Hypothalamus (tissue), 51 donors: ENCODE measurements at regions not wholly inside any gene's neighbourhood (a gene's known extent, or its start where the extent isn't known, plus 50 kb on each side); places are given as distances from the start of the nearest gene placed in this dataset.
A peak's percentile ranks its signal among the peaks of the same experiment; 100 is the strongest.
"Not testable (repeated sequence)": the region's sequence is repeated elsewhere in the genome, so short reads cannot be mapped to it uniquely, and the experiment has no call there.

Experiments
- DNase-seq, 51 donors: peaks; one replicate each; lab custom pipeline; 2025; lab: John Stamatoyannopoulos, UW

DNA sequence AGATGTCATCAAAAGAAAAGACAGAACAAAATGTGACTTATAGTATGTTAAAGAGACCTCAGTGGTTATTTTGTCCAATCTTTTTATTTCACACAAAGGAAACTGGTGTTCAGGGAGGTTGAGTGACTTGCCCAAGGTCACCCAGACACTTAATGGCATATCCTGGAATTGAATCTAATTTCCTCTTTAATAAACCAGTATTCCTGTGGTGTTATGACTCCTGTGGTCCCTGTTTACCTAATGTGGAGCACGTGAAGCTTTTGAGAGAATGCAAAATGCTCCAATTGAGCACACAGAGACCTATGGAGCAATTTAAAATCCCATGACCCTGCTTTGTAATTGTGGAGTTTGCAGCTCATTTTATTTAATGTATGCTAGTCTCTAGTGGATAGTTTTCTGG is 251.9 kb downstream of the REEP3 start:
- no peak for DNase-seq

DNA sequence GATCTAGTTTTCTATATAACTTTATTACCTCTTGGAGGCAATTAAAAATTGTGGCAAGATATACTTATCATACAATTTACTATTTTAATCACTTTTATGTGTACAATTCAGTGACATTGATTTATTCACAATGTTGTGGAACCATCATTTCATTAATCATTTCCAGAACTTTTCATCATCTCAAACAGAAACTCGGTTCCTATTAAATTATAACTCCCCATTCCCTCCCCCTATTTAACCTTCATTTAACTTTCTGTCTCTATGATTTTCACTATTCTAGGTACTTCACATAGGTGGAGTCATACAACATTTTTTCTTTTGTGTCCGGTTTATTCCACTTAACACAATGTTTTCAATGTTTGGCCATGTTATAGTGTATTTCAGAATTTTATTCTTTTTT is 252.8 kb downstream of the REEP3 start:
- DNase-seq, result no peak

DNA sequence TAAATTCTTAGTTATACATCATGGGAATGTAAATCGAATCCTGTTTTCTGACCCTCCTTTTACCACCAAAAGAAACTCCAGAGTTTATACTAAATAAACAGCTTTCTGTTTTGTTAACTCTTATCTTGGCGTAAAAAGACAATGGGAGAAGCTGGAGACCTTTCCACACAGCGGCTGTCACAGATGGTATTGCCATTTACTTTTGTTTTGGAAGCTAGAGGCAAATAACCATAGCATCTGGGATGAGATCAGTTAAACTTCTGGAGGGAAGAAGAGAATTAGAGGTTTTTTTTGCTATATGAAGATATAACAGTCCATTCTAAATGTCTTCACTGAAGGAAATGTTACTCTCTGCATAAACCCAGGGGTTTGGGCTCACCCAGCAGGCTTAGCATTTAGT is 258.9 kb downstream of the REEP3 start:
- DNase-seq, result no peak

DNA sequence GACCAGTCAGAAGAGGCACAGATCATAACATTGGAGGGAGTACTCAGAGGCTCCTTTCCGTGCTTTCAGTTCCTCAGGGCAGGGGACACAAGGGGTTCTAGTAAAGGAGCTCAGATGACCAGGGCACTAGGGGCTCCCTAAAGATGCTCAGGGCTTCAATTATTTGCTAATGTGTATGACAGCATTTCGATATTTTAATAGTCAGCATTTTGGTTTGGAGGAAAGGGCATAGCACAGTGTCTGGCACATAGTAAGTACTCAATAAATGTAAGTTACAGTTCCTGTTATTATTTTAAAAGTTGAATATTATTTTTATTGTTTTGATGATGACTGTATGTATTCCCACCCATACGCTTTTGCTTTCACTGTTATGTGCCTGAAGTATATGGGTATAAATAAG is 260.0 kb downstream of the REEP3 start:
- no peak for DNase-seq

DNA sequence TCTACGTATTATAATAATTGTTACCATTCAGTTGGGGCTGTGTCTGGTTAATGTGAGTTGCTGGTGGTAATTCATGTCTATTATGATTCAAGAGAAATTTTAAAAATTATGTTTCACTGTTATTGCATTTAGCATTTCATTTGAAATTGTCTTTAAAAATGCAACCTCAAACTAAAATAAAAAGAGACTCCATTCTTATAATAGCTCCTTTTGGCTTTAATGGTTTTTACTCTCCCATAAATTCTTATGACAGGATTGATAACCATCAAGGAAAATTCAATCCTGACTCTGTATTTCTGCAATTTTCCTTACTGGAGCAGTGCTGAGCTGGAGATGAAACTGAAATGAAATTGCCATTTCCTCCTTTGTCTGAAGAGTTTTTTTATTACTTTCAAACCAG is 262.7 kb downstream of the REEP3 start:
- no peak for DNase-seq

DNA sequence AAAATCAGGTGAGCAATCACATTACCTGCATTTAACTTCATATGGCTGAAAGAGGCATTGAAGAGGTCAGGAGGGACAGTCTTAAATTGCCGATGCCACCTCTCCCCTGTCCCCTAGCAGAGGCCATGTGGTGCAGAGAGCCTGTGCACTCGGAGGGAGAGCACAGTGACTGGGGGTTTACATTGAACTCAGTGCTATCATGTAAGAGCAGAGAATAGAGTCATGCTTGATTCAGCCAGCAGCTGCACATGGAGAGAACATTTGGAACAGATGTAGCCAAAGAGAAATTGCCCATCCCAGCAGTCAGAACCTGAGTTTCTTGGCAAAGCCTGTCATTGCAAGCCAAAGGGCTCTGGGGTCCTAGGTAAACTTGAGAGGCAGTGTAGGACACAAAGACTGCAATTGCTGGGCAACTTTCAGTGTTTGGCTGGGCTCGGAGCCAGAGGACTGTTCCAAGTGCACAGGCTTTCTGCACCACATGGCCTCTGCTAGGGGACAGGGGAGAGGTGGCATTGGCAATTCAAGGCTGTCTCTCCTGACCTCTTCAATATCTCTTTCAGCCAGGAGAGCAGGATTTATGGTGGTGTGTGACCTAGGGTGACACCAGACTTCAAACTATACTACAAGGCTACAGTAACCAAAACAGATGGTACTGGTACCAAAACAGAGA is 267.1 kb downstream of the REEP3 start:
- no peak for DNase-seq

DNA sequence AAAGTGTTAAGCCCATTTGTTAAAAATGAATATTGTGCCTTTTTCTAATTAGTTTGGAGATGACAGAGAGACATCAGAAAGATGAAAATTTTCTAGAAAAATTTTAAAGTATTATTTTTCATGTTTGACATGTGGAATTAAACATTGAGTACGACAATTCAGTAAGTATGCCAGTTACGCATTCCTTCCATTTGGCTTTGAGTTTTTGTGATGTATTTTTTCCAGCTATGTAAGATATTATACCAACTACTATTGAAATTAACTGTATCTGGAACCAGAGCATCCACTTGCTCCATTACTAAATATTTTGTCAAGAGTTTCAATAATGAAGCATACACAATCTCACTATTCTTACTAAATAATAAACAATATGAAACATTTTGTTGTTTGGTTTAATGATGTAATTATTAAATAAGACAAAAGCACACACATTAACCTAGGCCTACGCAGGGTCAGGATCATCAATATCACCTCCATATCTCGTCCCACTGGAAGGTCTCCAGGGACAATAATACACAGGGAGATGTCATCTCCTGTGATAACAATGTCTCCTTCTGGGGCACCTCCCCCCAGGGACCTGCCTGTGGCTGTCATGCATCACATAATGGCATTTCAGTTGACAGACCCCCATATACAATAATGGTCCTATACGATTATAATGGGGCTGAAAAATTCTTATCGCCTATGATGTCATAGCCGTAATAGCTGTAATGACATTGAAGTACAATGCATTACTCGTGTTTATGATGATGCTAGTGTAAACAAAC is 274.1 kb downstream of the REEP3 start:
- no peak for DNase-seq

DNA sequence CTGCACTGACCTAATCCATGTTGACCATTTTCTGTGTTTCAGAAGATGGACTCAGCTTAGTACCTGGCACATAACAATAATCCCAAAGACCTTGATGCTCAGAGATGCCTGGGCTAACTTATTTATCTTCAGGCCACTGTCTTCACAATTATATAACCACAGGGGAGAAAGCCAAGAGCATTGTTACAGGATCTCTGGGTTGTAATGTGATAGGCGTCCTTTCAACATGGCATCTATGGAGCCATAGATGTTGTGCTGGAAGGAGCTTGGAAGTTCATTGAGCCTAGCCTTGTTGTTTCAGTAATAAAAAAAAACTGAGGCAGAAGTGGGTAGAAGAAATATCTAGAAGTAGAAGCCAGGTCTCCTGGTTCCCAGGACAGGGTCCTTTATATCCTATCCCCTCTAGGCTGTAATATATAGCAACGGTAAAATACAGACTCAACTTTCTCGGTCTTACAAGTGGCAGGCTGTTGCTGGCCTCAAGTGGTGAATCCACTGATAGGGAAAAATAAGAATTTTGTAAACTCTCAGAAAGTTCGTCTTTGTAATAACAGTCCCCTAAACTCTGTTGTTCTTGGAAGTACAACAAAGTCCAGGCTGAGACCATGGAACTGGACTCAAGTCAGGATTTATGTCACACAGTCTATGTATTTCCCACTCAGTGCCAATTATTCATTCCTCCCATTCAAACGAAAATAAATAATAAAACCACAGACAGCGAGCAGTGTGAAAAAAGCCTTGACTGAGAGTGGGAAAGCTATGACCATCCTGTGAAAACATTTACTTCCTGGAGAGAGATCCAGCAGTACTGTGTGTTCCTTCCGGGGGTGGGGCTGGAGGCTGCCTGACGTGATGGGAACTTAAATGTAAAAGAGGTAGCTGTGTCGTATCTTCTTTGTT is 277.6 kb downstream of the REEP3 start:
- DNase-seq, result no peak

DNA sequence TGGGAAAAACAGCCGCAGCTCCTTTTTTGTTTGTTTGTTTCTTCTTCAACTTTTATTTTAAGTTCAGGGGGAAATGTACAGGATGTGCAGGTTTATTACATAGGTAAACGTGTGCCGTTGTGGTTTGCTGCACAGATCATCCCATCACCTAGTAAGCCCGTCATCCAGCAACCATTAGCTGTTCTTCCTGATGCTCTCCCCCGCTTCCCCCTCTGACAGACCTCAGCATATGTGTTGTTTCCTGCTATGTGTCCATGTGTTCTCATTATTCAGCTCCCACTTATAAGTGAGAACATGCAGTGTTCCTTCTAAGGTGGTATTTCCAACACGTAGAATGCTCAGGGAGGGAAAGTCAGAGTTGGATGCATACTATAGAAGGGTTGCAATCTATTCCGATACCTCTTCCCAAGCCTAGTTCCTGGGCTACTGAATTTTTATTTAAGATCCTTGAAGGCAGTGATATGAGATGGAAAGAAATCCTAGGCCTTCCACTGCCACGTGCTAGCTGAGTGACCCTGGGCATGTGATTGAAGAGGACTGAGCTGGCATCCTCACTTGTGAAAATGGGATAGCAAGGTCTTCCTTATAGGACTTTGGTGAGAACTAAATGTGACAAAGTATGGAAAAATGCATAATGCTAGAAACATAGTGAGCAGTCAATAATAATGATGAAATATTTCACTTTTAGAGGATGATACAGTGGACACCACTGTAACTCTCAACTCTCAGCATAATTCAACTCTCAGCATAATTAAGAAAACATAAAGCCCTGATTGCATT is 278.5 kb downstream of the REEP3 start:
- DNase-seq, result no peak

DNA sequence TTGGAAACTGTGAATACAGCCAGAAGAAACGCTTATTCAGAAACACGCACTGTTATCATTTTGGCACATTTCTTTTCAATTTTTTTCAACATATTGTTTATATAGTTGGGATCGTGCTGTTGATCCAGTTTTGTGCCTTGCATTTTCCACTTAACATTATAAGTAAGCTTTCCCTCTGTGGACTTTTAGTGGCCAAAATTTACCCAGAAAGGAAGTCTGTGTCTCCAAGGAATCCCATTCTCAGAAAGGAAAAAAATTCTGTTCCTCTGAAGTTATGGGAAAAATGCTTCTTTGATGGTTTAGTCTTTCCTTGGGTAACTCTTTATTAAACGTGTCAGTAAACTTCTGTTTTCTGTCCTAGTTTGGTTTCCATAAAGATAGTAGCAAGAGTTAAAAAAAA is 280.0 kb downstream of the REEP3 start:
- no peak for DNase-seq

DNA sequence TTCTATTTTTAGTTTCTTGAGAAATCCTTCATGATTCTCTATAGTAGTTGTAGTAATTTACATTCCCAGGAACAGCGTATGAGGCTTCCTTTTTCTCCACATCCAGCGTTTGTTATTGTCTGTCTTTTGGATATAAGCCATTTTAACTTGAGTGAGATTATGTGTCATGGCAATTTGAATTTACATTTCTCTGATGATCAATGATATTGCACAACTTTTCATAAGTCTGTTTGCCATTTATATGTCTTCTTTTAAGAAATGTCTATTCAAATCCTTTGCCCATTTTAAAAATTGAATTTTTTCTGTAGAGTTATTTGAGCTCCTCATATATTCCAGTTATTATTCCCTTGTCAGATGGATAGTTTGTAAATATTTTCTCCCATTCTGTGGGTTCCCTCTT is 285.1 kb downstream of the REEP3 start:
- no peak for DNase-seq

DNA sequence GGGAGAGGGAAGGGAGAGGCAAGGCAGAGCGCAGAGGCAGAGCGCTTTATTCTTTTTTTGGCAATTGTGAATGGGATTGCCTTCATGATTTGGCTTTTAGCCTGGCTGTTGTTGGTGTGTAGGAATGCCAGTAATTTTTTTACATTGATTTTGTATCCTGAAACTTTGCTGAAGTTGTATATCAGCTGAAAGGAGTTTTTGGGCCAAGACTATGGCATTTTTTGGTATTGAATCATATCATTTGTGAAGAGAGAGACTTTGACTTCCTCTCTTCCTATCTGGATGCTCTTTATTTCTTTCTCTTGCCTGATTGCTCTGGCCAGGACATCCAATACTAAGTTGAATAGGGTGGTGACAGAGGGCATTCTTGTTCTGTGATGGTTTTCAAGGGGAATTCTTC is 291.3 kb downstream of the REEP3 start:
- DNase-seq, result no peak

DNA sequence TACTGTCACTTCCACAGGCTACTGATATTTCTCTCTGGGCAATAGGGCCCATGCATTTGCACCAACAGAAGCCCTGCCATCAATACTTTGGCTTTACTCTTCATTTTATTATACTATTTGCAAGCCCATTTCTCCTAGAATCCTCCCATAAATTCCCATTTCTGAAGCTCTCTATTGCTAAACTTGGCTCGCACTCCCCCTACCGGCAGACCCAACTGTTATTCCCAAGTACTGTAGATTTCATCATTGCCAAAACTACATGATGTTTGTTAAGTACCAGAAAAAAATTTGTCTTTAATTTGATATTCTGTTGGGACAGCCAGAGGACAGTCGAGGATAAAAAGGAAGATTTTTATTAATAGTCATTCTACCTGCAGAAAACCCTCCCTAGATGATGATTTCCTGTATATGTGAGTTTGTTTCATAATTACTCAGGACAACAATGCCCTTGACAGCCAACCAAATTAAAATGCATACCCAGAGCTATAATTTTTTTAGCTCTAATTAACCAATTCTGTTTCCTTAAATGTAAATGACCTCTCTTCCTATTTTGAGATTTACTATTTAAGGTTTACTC is 298.6 kb downstream of the REEP3 start:
- peak in 24 of 51 donors; percentile 1 to 53 (median 10) for DNase-seq

DNA sequence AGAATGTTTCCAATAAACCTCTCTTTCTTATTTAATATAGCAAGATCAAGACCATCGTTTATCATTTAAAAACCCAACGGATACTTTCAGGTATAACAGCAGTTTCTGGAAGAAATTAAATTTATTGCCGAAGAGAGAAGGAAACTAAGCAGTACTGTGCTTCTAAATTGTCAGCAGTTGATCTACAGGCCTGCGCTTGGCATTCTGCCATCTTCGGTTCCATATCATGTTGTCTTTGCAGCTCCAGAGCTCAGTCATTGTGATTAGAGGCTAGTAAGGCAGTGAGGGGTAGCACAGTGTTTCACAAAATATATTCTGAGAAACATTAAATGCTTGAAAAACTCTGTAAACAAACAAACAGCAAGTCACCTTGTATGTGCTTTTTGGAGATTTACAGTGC is 301.3 kb downstream of the REEP3 start:
- DNase-seq, result no peak

DNA sequence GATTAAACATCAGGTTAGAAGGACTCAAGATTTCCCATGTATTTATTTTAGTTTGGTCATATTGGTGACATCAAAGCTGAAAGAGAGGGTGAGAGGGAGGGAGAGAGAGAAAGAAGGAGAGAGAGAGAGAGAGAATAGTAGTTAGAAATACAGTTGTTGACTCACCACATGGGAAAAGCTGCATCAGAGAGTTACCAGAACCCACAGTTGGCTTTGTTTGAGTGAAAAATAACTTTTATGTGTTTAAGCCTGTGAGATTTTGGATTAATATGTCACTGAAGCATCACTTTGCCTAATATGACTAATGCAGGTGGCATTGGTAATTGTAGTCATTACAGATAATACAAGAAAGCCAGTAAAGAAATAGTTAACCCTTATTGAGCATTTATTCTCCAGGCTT is 303.9 kb downstream of the REEP3 start:
- no peak for DNase-seq

DNA sequence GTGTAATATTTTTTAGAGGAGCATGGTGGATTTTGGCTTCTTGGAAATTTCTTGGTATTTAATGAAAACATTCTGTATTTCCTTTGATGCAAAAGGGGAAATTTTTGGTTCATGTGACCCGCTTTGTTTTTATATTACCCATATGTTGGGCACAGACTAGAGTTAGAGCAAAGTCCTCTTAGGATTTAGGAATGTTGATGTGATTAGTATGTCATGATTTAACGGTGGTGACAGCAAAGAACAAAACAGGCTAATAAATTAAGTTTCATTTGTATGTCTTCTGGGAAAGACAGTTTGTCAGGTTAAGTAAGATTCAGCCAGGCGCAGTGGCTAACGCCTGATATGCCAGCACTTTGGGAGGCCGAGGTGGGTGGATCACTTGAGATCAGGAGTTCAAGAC is 304.6 kb downstream of the REEP3 start:
- no peak for DNase-seq

DNA sequence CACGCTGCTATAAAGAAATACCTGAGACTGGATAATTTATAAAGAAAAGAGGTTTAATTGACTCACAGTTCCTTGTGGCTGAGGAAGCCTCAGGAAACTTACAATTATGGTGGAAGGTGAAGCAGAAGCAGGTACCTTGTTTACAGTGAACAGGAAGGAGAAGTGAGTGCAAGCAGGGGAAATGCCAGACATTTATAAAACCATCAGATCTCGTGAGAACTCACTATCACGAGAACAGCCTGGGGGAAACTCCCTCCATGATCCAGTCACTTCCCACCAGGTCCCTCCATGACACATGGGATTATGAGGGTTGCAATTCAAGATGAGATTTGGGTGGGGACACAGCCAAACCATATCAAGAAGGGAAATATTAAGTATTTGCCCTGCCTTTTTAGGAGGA is 305.8 kb downstream of the REEP3 start:
- DNase-seq, result not testable (repeated sequence)

DNA sequence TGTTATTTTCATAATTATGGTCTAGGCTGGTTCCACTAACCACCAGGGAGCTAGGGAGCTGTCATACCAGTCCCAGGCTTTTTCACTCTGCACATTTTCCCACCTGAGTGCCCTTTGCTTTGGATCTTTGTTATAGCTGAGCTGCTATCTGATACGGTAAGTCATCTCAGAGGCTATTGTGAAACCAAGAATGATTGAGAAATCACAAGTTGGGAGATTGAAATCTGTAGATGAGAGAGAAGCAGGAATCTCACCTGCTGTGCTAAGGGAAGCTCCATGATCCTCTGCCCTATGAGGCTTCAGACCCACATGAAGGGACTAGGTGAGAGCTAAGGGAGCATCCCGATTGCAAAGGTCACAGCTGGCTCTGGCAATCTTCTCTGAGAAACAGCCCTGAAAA is 307.8 kb downstream of the REEP3 start:
- DNase-seq, result no peak

DNA sequence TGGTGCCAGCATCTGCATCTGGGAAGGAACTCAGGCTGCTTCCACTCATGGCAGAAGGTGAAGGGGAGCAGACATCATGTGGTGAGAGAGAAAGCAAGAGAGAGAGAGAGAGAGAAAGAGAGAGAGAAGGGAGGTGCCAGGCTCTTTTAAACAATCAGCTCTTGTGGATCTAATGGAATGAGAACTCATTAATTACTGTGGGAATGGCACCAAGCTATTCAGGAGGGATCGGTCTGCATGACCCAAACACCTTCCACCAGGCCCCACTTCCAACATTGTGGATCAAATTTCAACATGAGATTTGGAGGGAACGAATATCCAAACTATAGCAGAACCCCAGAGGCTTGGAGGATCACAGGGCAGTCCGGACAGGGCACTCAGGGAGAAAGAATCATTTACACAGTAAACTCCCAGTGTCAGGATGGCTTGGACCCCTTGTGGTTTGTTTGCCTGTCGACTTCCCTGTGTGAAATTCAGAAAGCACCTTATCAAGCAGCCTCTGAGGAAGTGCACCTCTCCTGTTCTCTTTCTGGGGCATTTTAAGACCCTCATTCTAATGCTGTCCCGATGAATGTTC is 308.5 kb downstream of the REEP3 start:
- DNase-seq, result no peak

DNA sequence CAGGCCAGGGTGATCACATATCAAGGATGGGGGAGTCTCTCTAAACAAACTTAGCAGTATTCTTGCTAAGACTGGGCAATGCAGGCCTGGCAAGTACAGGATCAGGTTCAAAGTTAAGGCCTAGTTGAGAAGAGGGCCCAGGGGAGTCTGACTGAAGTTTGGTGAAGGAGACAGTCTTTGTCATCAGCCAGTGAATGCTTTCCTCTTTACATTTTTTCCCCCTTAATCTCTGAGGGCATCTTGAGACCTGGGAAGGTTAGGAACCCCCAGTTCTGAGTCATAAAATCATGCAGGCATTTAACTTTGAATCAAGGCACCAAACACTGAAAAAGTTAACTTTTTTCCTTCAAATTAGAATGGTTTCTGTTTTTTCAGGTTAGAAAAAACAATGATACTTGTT is 311.5 kb downstream of the REEP3 start:
- no peak for DNase-seq
